ENCODE measurements at regions not wholly inside any gene's neighbourhood (a gene's known extent, or its start where the extent isn't known, plus 50 kb on each side); places are given as distances from the start of the nearest gene placed in this dataset.

GRCh38 chr16:86086471-86086870 is 187.5 kb downstream of the IRF8 start:
- TF ChIP-seq CTCF (IDR thresholded peaks at IDR 0.05; ENCODE audit: insufficient read depth in 1 of 2, low read depth in 1 of 2, low read length in 1 of 2, severe bottlenecking in 1 of 2, unreplicated experiment in 1 of 2) = no peak
- CTCF ChIA-PET = no interaction called here
- Histone ChIP-seq H3K27me3 (replicated peaks; ENCODE audit: control insufficient read depth, insufficient read depth, low read length) (no peaks in the 10 kb centered on the region; the same call in none of the 2 replicates), H3K9me3 (no peaks in the 10 kb centered on the region), H3K36me3 (ENCODE audit: control insufficient read depth, insufficient read depth, low read length) (no peaks in the 10 kb centered on the region), H3K4me1 (no peaks in the 10 kb centered on the region), H3K4me3 (ENCODE audit: low read depth, low read length) (no peak overlapping the region)
- POLR2A ChIA-PET = no interaction called here
- BruUV-seq (replicated peaks) = no TSS peak
- no peaks in the 10 kb centered on the region for H3K36me3 Mint-ChIP-seq (ENCODE audit: insufficient read depth, unreplicated experiment)
- intact Hi-C loops (cut with micrococcal nuclease; ENCODE audit: unreplicated experiment) = no loop called here
- H3K27ac Mint-ChIP-seq (ENCODE audit: unreplicated experiment) = no peak overlapping the region
- H3K27me3 Mint-ChIP-seq (ENCODE audit: insufficient read depth, unreplicated experiment) = peaks cover 5% of the 10 kb centered on the region
- H3K4me3 Mint-ChIP-seq (ENCODE audit: unreplicated experiment) = no peak overlapping the region
- no peaks in the 10 kb centered on the region for H3K9me3 Mint-ChIP-seq (ENCODE audit: unreplicated experiment)
- no peaks in the 10 kb centered on the region for H3K4me1 Mint-ChIP-seq (ENCODE audit: low read depth, unreplicated experiment)
- peak in 1 of 2 experiments; percentile 17 for DNase-seq

- CTCF ChIA-PET = no interaction called here
- Histone ChIP-seq H3K4me1 (no peaks in the 10 kb centered on the region), H3K9me3 (no peaks in the 10 kb centered on the region), H3K36me3 (ENCODE audit: control insufficient read depth, insufficient read depth, low read length) (no peaks in the 10 kb centered on the region), H3K27me3 (replicated peaks; ENCODE audit: control insufficient read depth, insufficient read depth, low read length) (no peaks in the 10 kb centered on the region; the same call in none of the 2 replicates), H3K4me3 (ENCODE audit: low read depth, low read length) (no peak overlapping the region)
- H3K36me3 Mint-ChIP-seq (ENCODE audit: insufficient read depth, unreplicated experiment) = no peaks in the 10 kb centered on the region
- POLR2A ChIA-PET = no interaction called here
- no TSS peak for BruUV-seq (replicated peaks)
- no peak overlapping the region for H3K4me3 Mint-ChIP-seq (ENCODE audit: unreplicated experiment)
- TF ChIP-seq CTCF (IDR thresholded peaks at IDR 0.05; ENCODE audit: insufficient read depth in 1 of 2, low read depth in 1 of 2, low read length in 1 of 2, severe bottlenecking in 1 of 2, unreplicated experiment in 1 of 2) = no peak
- H3K9me3 Mint-ChIP-seq (ENCODE audit: unreplicated experiment) = no peaks in the 10 kb centered on the region
- no peak overlapping the region for H3K27ac Mint-ChIP-seq (ENCODE audit: unreplicated experiment)
- peak in 1 of 2 experiments; percentile 26 for DNase-seq
- H3K4me1 Mint-ChIP-seq (ENCODE audit: low read depth, unreplicated experiment) = no peaks in the 10 kb centered on the region
- intact Hi-C loops (cut with micrococcal nuclease; ENCODE audit: unreplicated experiment) = no loop called here
- H3K27me3 Mint-ChIP-seq (ENCODE audit: insufficient read depth, unreplicated experiment) = peaks cover 3% of the 10 kb centered on the region
These were observed 188.3 kb downstream of the IRF8 start for GRCh38 chr16:86087011-86087895.

GRCh38 chr16:86087896-86088230 is 188.9 kb downstream of the IRF8 start:
- H3K36me3 Mint-ChIP-seq (ENCODE audit: insufficient read depth, unreplicated experiment) = no peaks in the 10 kb centered on the region
- Histone ChIP-seq H3K4me3 (ENCODE audit: low read depth, low read length) (no peak overlapping the region), H3K4me1 (no peaks in the 10 kb centered on the region), H3K27me3 (replicated peaks; ENCODE audit: control insufficient read depth, insufficient read depth, low read length) (no peaks in the 10 kb centered on the region; the same call in none of the 2 replicates), H3K9me3 (no peaks in the 10 kb centered on the region), H3K36me3 (ENCODE audit: control insufficient read depth, insufficient read depth, low read length) (no peaks in the 10 kb centered on the region)
- no peak overlapping the region for H3K4me3 Mint-ChIP-seq (ENCODE audit: unreplicated experiment)
- peaks cover 2% of the 10 kb centered on the region for H3K27me3 Mint-ChIP-seq (ENCODE audit: insufficient read depth, unreplicated experiment)
- no peak overlapping the region for H3K27ac Mint-ChIP-seq (ENCODE audit: unreplicated experiment)
- TF ChIP-seq CTCF (IDR thresholded peaks at IDR 0.05; ENCODE audit: insufficient read depth in 1 of 2, low read depth in 1 of 2, low read length in 1 of 2, severe bottlenecking in 1 of 2, unreplicated experiment in 1 of 2) = no peak
- BruUV-seq (replicated peaks) = no TSS peak
- intact Hi-C loops (cut with micrococcal nuclease; ENCODE audit: unreplicated experiment) = no loop called here
- no peak for DNase-seq
- H3K4me1 Mint-ChIP-seq (ENCODE audit: low read depth, unreplicated experiment) = no peaks in the 10 kb centered on the region
- H3K9me3 Mint-ChIP-seq (ENCODE audit: unreplicated experiment) = no peaks in the 10 kb centered on the region
- ChIA-PET POLR2A (no interaction called here), CTCF (no interaction called here)
